Inflammatory macrophage (primary cell): ENCODE measurements at regions not wholly inside any gene's neighbourhood (a gene's known extent, or its start where the extent isn't known, plus 50 kb on each side); places are given as distances from the start of the nearest gene placed in this dataset.

Experiments used
- DNase-seq, 2 donors: peaks; one replicate each; pipeline ENCODE4 v3.0.0-alpha.2; 2020 to 2022

GRCh38 chr12:90023207-90023900, 314.7 kb upstream of the ATP2B1 start:
- DNase-seq = no peak

DNA sequence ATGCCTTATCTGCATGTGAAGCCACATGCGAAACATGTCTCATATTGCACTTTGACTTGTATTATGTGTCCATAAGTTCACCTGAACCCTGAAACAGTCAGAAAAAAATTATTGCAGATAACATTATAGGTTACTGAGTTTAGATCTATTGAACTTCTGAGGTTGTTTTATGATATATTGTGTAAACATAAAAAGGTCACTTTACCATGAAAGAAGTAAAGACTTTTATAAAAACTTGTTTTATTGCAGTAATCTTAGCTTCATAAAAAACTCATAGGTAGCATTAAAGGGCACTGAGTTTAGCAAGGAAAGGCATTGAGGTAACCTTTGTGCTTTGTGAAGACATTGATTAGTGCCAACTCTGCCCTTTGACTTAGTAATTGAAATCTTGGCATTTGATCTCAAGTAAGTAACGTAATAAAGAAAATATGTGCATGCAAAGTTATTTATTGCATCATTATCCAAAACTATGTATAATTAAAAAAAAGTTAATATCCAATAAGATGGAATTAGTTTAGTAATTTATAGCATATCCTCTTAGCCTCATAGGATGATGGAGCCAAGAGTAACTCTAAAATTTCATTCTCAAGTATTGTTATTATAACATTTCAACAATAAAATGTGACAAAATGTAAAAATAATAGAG, 313.3 kb upstream of the ATP2B1 start:
- DNase-seq = no peak

- no peak for DNase-seq
Observed at GRCh38 chr12:90020881-90021280, 312.2 kb upstream of the ATP2B1 start.

GRCh38 chr12:90020436-90020835, 311.8 kb upstream of the ATP2B1 start:
- no peak for DNase-seq

- no peak for DNase-seq
Observed at GRCh38 chr12:90020014-90020413, 311.4 kb upstream of the ATP2B1 start.

- no peak for DNase-seq
Observed at GRCh38 chr12:90017316-90017715, 308.7 kb upstream of the ATP2B1 start.

GRCh38 chr12:90015228-90015627, 306.6 kb upstream of the ATP2B1 start:
- no peak for DNase-seq

DNA sequence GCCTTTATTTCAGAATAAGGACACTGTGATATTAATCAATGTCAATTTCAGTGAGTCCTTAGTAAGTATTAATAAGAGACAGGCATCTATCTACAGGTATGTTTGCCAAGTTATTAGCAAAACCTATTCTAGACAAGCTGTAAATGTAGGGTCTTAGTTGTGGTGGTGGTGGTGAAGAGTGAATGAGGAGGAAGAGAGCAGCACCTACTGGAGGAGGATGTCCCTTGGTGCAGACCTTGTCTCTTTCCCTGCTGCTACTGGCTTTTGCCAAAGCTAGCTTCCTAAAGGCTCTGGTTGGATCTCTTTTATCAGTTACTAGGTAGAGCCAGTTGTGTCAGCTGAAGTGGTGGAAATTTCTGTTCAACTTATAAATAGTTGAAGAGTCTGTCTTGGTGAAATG, 304.8 kb upstream of the ATP2B1 start:
- DNase-seq = no peak

DNA sequence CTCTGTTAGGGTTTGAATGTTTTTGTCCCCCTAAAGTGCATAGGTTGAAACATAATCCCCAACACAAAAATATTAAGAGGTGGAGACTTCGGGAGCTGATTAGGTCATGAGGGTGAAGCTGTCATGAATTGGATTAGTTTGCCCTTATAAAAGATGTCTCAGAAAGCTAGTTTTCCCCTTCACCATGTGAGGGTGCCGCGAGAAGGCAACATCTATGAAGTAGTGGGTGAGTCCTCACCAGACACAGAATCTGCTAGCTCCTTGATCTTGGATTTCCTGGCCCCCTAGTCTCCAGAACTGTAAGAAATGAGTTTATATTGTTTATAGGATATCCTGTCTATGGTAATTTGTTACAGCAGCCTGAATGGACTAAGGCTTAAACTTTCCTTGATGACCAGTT, 301.5 kb upstream of the ATP2B1 start:
- DNase-seq = no peak

DNA sequence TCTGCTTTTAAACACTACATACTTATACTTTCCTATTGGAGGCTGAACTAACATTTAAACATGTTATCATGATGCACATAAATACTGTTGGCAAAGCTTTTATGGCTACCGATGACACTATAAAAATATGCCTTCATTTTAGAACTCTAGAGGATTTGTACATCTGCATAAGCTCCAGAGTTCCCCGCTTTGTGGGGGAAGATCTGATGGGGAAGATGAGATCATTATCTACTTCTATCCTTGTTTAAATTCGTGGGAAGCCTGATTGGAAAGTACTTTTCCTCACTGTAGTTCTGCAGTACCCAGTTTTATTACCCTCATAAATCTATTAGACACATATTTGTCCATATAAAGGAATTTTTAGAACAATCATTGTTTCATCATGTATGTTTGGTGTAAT, 299.6 kb upstream of the ATP2B1 start:
- no peak for DNase-seq

DNA sequence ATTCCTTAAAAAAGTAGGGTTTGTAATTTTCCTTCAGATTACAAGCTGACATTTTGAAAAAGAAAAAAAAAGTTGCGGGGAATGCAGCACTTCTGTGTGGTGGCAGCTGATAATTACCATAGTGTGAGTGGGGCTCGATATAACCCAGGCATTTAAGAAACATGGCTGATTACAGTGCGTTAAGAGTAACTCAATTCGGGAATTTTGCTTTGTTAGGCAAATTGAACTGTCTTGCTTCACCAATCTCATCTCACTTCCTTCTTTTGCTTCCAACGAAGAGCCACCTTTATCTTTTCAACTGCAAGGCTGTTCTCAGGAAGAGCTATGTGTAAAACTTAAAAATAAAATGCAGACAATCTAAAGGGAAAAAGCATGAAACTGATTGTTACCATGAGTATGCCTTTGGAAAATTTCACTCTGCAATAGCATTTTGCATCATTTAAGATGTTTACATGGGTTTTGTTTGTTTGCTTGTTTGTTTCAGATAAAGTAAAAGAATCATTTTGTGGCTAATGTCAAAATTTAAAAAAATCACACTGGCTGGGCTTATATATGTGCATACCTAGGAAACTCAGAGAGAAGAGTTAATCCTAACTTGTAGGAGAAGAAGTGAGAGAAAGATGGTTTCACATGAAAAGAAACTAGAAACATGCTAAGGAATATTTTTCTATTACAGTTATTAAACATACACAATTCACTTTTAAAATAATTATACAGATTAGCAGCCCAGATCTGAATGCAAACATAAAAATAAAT, 295.9 kb upstream of the ATP2B1 start:
- no peak for DNase-seq

DNA sequence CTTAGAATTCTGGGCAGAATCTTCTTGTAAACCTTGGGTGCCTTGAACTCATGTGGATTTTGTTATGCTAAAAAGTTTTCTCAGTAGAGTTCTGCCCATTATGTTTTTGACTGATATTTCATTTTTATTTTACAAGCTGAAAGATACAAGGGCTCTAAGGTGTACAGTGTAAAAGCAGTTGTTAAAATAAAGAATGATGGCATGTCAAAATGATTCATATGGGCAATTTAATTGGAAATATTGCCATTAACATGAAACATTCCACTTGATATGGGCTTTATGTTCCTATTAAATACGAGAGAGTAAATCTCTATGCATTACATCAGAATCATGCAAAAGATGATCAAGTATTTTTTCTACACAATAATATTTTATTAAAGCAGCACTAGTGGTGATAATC, 295.1 kb upstream of the ATP2B1 start:
- DNase-seq = no peak

- no peak for DNase-seq
Observed at GRCh38 chr12:90000721-90001120, 292.1 kb upstream of the ATP2B1 start.

DNA sequence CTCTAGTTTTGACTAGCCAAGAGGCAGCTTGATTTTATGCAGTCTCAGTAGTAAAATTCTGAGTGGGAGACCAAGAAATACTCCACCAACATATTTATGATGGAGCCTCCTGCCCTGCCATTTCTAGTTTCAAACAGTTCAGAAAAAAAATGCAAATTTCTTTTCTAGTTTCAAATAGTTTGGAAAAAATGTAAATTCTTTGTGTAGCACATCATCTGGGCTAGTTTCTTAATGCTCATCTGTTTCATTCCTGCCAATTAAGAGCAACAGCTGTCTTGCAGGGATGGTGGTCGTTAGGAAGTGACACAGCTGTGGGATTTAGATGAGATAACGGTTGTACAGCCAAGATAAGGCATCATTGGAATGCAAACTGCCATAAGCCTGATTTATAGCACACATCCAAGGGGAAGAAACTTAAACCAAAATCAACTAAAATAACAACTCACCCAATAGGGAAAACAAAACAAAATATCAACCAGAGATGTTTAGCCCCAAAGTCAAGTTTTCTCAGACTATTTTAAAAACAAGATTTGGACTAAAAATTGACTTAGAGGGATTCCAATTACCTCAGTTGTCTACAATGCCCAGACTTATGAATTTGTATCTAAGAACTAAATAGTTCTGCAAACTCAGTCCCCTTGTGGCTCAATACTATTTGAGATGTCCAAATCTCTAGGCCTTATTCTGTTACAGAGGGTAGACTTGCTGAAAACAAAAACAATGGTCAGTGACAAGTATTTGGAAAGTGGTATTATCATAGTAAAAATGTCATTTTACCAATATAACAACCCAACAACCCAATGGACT, 291.3 kb upstream of the ATP2B1 start:
- no peak for DNase-seq

DNA sequence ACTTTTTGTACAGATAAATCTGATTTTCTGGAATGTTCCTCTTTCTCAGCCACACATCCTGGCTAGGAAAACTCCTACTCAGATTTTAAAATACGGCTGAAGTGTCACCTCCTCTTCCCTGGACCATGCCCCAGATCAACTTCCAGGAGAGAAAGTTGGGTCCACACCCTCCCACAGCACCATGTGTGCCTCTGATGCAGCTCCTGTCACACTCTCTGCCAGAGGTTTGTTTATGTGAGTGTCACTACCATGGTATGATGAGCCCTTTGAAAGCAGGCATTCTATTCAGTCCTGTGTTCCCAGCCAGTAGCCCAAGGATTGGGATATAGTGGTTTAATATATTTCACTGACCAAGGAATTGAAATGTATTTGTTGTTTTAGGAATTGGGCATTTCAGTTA, 287.2 kb upstream of the ATP2B1 start:
- DNase-seq = no peak

DNA sequence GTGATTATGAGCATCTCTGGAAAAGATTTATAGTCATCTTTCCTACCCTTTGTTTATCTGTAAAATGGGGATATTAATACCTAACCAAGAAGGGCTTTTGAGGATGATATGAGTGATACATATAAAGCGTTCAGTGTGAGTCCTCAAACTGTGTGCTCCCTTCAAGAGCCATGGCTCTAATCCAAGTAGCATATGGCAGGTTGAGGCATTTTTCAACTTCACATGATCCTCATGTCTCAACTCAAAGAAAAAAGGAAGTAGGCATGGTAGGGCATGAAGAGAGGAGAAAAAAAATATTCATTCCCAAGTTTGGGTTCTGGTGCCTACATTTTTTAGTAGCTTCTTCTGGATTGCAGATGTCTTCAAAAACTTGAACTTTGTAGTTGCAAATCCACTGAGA, 286.3 kb upstream of the ATP2B1 start:
- DNase-seq = peak; percentile 14 to 28

GRCh38 chr12:89993632-89994031, 285.0 kb upstream of the ATP2B1 start:
- DNase-seq = no peak

GRCh38 chr12:89992668-89993451, 284.2 kb upstream of the ATP2B1 start:
- DNase-seq = no peak

DNA sequence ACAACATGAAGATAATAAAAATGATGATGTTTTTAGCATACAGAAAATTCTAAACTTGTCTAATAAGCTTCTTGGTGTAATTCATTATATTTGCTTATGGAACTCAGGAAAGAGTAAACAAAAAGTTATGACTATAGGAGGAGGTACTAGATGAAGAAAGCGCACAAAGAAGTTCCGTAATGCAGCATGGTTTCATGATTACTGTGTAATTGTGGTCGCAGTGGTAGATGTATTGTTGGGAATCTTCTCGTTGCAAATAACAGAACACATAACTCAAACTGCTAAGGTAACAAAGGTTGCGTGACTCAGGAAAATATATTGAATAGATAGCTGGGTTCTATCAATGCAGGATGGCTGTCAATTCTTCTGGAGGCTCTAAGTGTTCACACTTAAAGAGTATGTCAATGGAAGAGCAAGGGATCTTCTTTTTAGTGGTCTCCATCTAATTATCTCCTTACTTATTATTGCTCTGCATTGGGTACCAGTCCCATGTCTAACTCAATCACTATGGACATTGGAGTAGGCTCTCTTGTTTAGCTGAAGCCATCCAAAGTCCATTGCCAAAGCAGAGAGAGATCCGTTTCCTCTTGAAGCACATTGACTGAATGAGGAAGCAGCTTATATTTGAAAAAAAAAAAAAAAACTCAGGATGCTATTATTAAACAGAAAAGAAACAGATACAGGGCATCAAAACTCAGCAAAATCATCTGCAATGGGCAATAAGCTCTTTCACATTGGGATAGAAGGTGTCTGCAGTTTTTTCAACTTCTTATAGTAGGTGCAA, 283.4 kb upstream of the ATP2B1 start:
- DNase-seq = peak; percentile 40 to 48

GRCh38 chr12:89988188-89988915, 279.7 kb upstream of the ATP2B1 start:
- DNase-seq = no peak

- DNase-seq = no peak
Observed at GRCh38 chr12:89985935-89986334, 277.3 kb upstream of the ATP2B1 start.
